Erythroblast (primary cell): ENCODE measurements at regions not wholly inside any gene's neighbourhood (a gene's known extent, or its start where the extent isn't known, plus 50 kb on each side); places are given as distances from the start of the nearest gene placed in this dataset.

ENCODE experiments used
- GATA1 ChIP-seq: IDR thresholded peaks from 2 replicates; pipeline ENCODE4 v1.6.1; 2011; ENCODE audit warnings: low read depth, mild to moderate bottlenecking, control low read depth, low read length, moderate library complexity
- POLR2A ChIP-seq: IDR thresholded peaks from 2 replicates; pipeline ENCODE4 v1.6.1; 2011; ENCODE audit warnings: mild to moderate bottlenecking, low read length

GRCh38 chr15:62799919-62800318 lies 242.6 kb upstream of the TPM1 start:
- TF ChIP-seq POLR2A, result no peak
- no peak for TF ChIP-seq GATA1
